Endothelial cell of umbilical vein (primary cell): ENCODE measurements at regions not wholly inside any gene's neighbourhood (a gene's known extent, or its start where the extent isn't known, plus 50 kb on each side); places are given as distances from the start of the nearest gene placed in this dataset.

ENCODE experiments used
- BruUV-seq: library from RNA; stranded (reverse); fragments of 400-500 nt; replicated peaks from 2 replicates; lab custom pipeline; 2021; lab: Mats Ljungman, UMichigan
- CTCF ChIA-PET: fragments of 300-600, 350-600 bp; sonication (Branson Sonifier 250); formaldehyde crosslinking; loops from one replicate; lab custom pipeline; 2021; ENCODE audit warnings: antibody characterized with exemption, inconsistent platforms; lab: Charles Lee
- POLR2A ChIA-PET: fragments of 300-600, 350-600 bp; sonication (Branson Sonifier 250); formaldehyde crosslinking; loops from one replicate; lab custom pipeline; 2021; ENCODE audit warnings: antibody characterized with exemption, inconsistent platforms; lab: Charles Lee
- DNase-seq: peaks from one replicate; pipeline ENCODE4 v3.0.0-alpha.2; 2011; ENCODE audit warnings: low read depth, low spot score
- FAIRE-seq: peaks from 2 replicates; lab custom pipeline; 2011; peaks lifted over from hg19 to GRCh38; lab: Jason Lieb, UNC
- H2AFZ ChIP-seq: 2 replicates; pipeline ENCODE4 v1.6.0; 2012; ENCODE audit warnings: low read depth, low read length, control low read depth, inconsistent platforms
- H3K27ac ChIP-seq: 2 replicates; pipeline ENCODE4 v1.5.1; 2011; ENCODE audit warnings: low read depth, mild to moderate bottlenecking, control low read depth, low read length, moderate library complexity; ENCODE audit not compliant: insufficient read depth
- H3K27me3 ChIP-seq, 2 experiments: 2 replicates each; pipeline versions ENCODE4 v1.6.0 to v1.6.1; 2011; ENCODE audit warnings: low read length in 2 of 2, mixed read lengths in 1 of 2; ENCODE audit not compliant: control insufficient read depth in 2 of 2, insufficient read depth in 2 of 2
- H3K36me3 ChIP-seq, 2 experiments: 2 replicates in 1 of 2; 3 replicates in 1 of 2; pipeline ENCODE4 v1.5.1; 2011; ENCODE audit warnings: low read length in 2 of 2, mild to moderate bottlenecking in 1 of 2, moderate library complexity in 1 of 2; ENCODE audit not compliant: control insufficient read depth in 2 of 2, insufficient read depth in 2 of 2; ENCODE audit errors: extremely low read depth in 1 of 2
- H3K4me1 ChIP-seq: 3 replicates; pipeline ENCODE4 v1.5.1; 2011; ENCODE audit warnings: mild to moderate bottlenecking, low read length; ENCODE audit not compliant: control insufficient read depth, insufficient read depth; ENCODE audit errors: extremely low read depth
- H3K4me2 ChIP-seq: 2 replicates; pipeline ENCODE4 v1.6.1; 2011; ENCODE audit warnings: low read length, control low read depth, mixed read lengths; ENCODE audit not compliant: insufficient read depth
- H3K4me3 ChIP-seq, 3 experiments: fragments of 200-600 bp in 1 of 3; sonication (generic), shearing (Covaris generic) in 1 of 3; replicated peaks in 1 of 3; 2 replicates each; pipeline ENCODE4 v1.5.1; 2011 to 2016; ENCODE audit warnings: control low read depth in 3 of 3, low read length in 3 of 3, mild to moderate bottlenecking in 2 of 3, inconsistent platforms in 1 of 3, low read depth in 1 of 3, moderate library complexity in 1 of 3; ENCODE audit not compliant: insufficient read depth in 1 of 3
- H3K79me2 ChIP-seq: 2 replicates; pipeline ENCODE4 v1.6.0; 2012; ENCODE audit warnings: low read length, inconsistent platforms; ENCODE audit not compliant: control insufficient read depth, insufficient read depth
- H3K9ac ChIP-seq: replicated peaks from 2 replicates; pipeline ENCODE3; 2011; ENCODE audit warnings: low read length, control low read depth; ENCODE audit not compliant: insufficient read depth; ENCODE audit errors: extremely low read depth
- H3K9me1 ChIP-seq: replicated peaks from 3 replicates; pipeline ENCODE4 v1.6.0; 2011; ENCODE audit warnings: mild to moderate bottlenecking, low read length; ENCODE audit not compliant: control insufficient read depth, insufficient read depth; ENCODE audit errors: extremely low read depth
- H3K9me3 ChIP-seq: replicated peaks from 2 replicates; pipeline ENCODE4 v1.5.1; 2012; ENCODE audit warnings: low read length, inconsistent platforms; ENCODE audit not compliant: control insufficient read depth, insufficient read depth
- H4K20me1 ChIP-seq: replicated peaks from 2 replicates; pipeline ENCODE3; 2011; ENCODE audit warnings: mild to moderate bottlenecking, low read length; ENCODE audit not compliant: control insufficient read depth, insufficient read depth; ENCODE audit errors: extremely low read depth
- EZH2 ChIP-seq: IDR thresholded peaks from 2 replicates; pipeline ENCODE4 v1.6.1; 2012; ENCODE audit warnings: borderline replicate concordance, low read depth, mild to moderate bottlenecking, moderate library complexity, low read length, inconsistent platforms; ENCODE audit not compliant: severe bottlenecking
- FOS ChIP-seq: IDR thresholded peaks from 2 replicates; pipeline ENCODE4 v1.6.1; 2011; ENCODE audit warnings: mild to moderate bottlenecking, low read length, moderate library complexity, borderline replicate concordance; ENCODE audit not compliant: insufficient read depth
- GATA2 ChIP-seq: IDR thresholded peaks from 2 replicates; pipeline ENCODE4 v1.7.0; 2011; ENCODE audit warnings: low read depth, mild to moderate bottlenecking, moderate library complexity, mixed read lengths, low read length; ENCODE audit not compliant: insufficient read length, insufficient read depth
- JUN ChIP-seq: IDR thresholded peaks from 2 replicates; pipeline ENCODE4 v1.6.1; 2011; ENCODE audit warnings: borderline replicate concordance, low read depth; ENCODE audit not compliant: insufficient read length, insufficient read depth
- MYC ChIP-seq: IDR thresholded peaks from one replicate; pipeline ENCODE4 v1.6.1; 2011; ENCODE audit warnings: mild to moderate bottlenecking, low read depth, low read length
- POLR2A ChIP-seq: IDR thresholded peaks from 2 replicates; pipeline ENCODE4 v1.6.1; 2012; ENCODE audit warnings: low read depth, mild to moderate bottlenecking, control low read depth, low read length
- POLR2AphosphoS5 ChIP-seq: IDR thresholded peaks from 2 replicates; pipeline ENCODE4 v1.6.1; 2012; ENCODE audit warnings: low read depth, mild to moderate bottlenecking, control low read depth, low read length, moderate library complexity; ENCODE audit not compliant: insufficient read depth
- dilution Hi-C: fragments of 300-500 bp; cut with MboI; formaldehyde crosslinking; loops from one replicate; pipeline ENCODE4 v1.15.0; 2019; ENCODE audit warnings: low sequenced_read_pairs; ENCODE audit not compliant: extremely low pct_ligation_motif_present
- intact Hi-C: fragments of 100-400 bp; cut with micrococcal nuclease; formaldehyde crosslinking; loops from one replicate; pipeline ENCODE4 v1.10.0; 2022
- TF ChIP-seq, protein P1 (sequence below): IDR thresholded peaks from 2 replicates; pipeline ENCODE4 v1.6.1; 2011; ENCODE audit not compliant: insufficient read depth, insufficient read length
- TF ChIP-seq, protein P2 (sequence below), 2 donors: IDR thresholded peaks; 1 replicate in 1 of 2; 2 replicates in 1 of 2; pipeline ENCODE4 v1.5.1; 2011; ENCODE audit warnings: low read length in 2 of 2, mild to moderate bottlenecking in 2 of 2, moderate library complexity in 2 of 2, control low read depth in 1 of 2, inconsistent platforms in 1 of 2, low read depth in 1 of 2; ENCODE audit not compliant: insufficient read depth in 1 of 2; ENCODE audit errors: extremely low read depth in 1 of 2

GRCh38 chr12:75656210-75656609 is 144.8 kb upstream of the KRR1 start:
- ChIA-PET POLR2A (no interaction called here), CTCF (interaction anchor here (1.0 kb wide), 1 partner anchor 381 kb away, joined by 3 read pairs; no protein-coding TSS in a partner anchor)
- H3K4me3 ChIP-seq: no peak overlapping the region
- TF ChIP-seq, protein P1, sequence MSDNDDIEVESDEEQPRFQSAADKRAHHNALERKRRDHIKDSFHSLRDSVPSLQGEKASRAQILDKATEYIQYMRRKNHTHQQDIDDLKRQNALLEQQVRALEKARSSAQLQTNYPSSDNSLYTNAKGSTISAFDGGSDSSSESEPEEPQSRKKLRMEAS: no peak
- no peak for TF ChIP-seq POLR2A
- no peak for TF ChIP-seq GATA2
- TF ChIP-seq, protein P2, sequence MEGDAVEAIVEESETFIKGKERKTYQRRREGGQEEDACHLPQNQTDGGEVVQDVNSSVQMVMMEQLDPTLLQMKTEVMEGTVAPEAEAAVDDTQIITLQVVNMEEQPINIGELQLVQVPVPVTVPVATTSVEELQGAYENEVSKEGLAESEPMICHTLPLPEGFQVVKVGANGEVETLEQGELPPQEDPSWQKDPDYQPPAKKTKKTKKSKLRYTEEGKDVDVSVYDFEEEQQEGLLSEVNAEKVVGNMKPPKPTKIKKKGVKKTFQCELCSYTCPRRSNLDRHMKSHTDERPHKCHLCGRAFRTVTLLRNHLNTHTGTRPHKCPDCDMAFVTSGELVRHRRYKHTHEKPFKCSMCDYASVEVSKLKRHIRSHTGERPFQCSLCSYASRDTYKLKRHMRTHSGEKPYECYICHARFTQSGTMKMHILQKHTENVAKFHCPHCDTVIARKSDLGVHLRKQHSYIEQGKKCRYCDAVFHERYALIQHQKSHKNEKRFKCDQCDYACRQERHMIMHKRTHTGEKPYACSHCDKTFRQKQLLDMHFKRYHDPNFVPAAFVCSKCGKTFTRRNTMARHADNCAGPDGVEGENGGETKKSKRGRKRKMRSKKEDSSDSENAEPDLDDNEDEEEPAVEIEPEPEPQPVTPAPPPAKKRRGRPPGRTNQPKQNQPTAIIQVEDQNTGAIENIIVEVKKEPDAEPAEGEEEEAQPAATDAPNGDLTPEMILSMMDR (IDR thresholded peaks at IDR 0.05; ENCODE audit: extremely low read depth in 1 of 2, insufficient read depth in 1 of 2, low read depth in 1 of 2, low read length in 2 of 2): no peak
- no peak for TF ChIP-seq EZH2
- TF ChIP-seq FOS: no peak
- no peak for TF ChIP-seq JUN
- TF ChIP-seq MYC: no peak
- TF ChIP-seq POLR2AphosphoS5: no peak
- DNase-seq (no peak), FAIRE-seq (no peak)
- H3K4me2 ChIP-seq: no peak overlapping the region
- intact Hi-C loops: no loop called here
- H3K36me3 ChIP-seq: no peaks in the 10 kb centered on the region
- no peak overlapping the region for H3K9ac ChIP-seq
- H3K27ac ChIP-seq: peak overlapping the region; percentile 9
- dilution Hi-C loops: no loop called here
- no peaks in the 10 kb centered on the region for H4K20me1 ChIP-seq
- no peaks in the 10 kb centered on the region for H3K27me3 ChIP-seq
- no peaks in the 10 kb centered on the region for H3K9me3 ChIP-seq
- peaks cover 42% of the 10 kb centered on the region for H3K4me1 ChIP-seq
- H3K9me1 ChIP-seq: no peaks in the 10 kb centered on the region
- no TSS peak for BruUV-seq
- H3K79me2 ChIP-seq: no peaks in the 10 kb centered on the region
- no peak overlapping the region for H2AFZ ChIP-seq
